Loucy (cell line): ENCODE measurements at regions not wholly inside any gene's neighbourhood (a gene's known extent, or its start where the extent isn't known, plus 50 kb on each side); places are given as distances from the start of the nearest gene placed in this dataset.

Experiments
- H2AFZ ChIP-seq: fragments of 200-600 bp; sonication (generic); 2 replicates; pipeline ENCODE4 v1.6.0; 2016; ENCODE audit warnings: antibody characterized with exemption, mild to moderate bottlenecking, low read length, moderate library complexity
- H3F3A ChIP-seq: fragments of 200-600 bp; 2 replicates; pipeline ENCODE4 v1.6.0; 2016; ENCODE audit warnings: antibody characterized with exemption, low read depth, mild to moderate bottlenecking
- H3K27me3 ChIP-seq: fragments of 200-600 bp; sonication (generic); 2 replicates; pipeline ENCODE4 v1.6.1; 2014; ENCODE audit warnings: low read length, mild to moderate bottlenecking; ENCODE audit not compliant: insufficient read depth, poor library complexity, severe bottlenecking
- H3K36me3 ChIP-seq: fragments of 200-600 bp; sonication (generic); 2 replicates; pipeline ENCODE4 v1.6.1; 2016; ENCODE audit warnings: low read length; ENCODE audit not compliant: insufficient read depth
- H3K4me1 ChIP-seq: fragments of 200-600 bp; sonication (generic); 2 replicates; pipeline ENCODE4 v1.5.1; 2014; ENCODE audit warnings: low read length, mild to moderate bottlenecking; ENCODE audit not compliant: insufficient read depth, poor library complexity, severe bottlenecking
- H3K4me2 ChIP-seq: fragments of 200-600 bp; sonication (generic); 2 replicates; pipeline ENCODE4 v1.6.0; 2014; ENCODE audit warnings: antibody characterized with exemption, low read length, low read depth, mild to moderate bottlenecking; ENCODE audit not compliant: poor library complexity, severe bottlenecking
- H3K4me3 ChIP-seq: fragments of 200-600 bp; sonication (generic); 2 replicates; pipeline ENCODE4 v1.5.1; 2014; ENCODE audit warnings: low read length, mild to moderate bottlenecking, mixed read lengths; ENCODE audit not compliant: poor library complexity, severe bottlenecking
- H3K79me2 ChIP-seq: fragments of 200-600 bp; sonication (generic); 2 replicates; pipeline ENCODE4 v1.6.1; 2014; ENCODE audit warnings: low read length; ENCODE audit not compliant: insufficient read depth
- H3K9ac ChIP-seq: fragments of 200-600 bp; sonication (generic); 2 replicates; pipeline ENCODE4 v1.6.0; 2014; ENCODE audit warnings: mild to moderate bottlenecking, low read depth, low read length, moderate library complexity; ENCODE audit not compliant: poor library complexity, severe bottlenecking
- H3K9me2 ChIP-seq: fragments of 200-600 bp; sonication (generic); replicated peaks from 2 replicates; pipeline ENCODE4 v1.6.1; 2016; ENCODE audit warnings: low read depth, low read length, mixed read lengths
- H3K9me3 ChIP-seq: fragments of 200-600 bp; sonication (generic); 2 replicates; pipeline ENCODE4 v1.6.1; 2014; ENCODE audit warnings: mild to moderate bottlenecking, antibody characterized with exemption, low read length, low read depth; ENCODE audit not compliant: insufficient read depth
- H4K20me1 ChIP-seq: fragments of 200-600 bp; sonication (generic); 2 replicates; pipeline ENCODE4 v1.6.0; 2014; ENCODE audit warnings: antibody characterized with exemption, low read length, mild to moderate bottlenecking; ENCODE audit not compliant: insufficient read depth, poor library complexity, severe bottlenecking
- CTCF ChIP-seq: fragments of 200-600 bp; sonication (generic); conservative IDR thresholded peaks from 2 replicates; pipeline ENCODE4 v1.5.1; 2014; ENCODE audit warnings: mild to moderate bottlenecking, antibody characterized with exemption, low read length
- EZH2phosphoT487 ChIP-seq: fragments of 200-600 bp; IDR thresholded peaks from 2 replicates; pipeline ENCODE4 v1.6.1; 2018; ENCODE audit warnings: antibody characterized with exemption, mild to moderate bottlenecking, moderate library complexity, borderline replicate concordance

GRCh38 chr12:58596381-58596780 lies 323.9 kb downstream of the LRIG3 start:
- Histone ChIP-seq H3K36me3 (no peaks in the 10 kb centered on the region), H2AFZ (no peak overlapping the region), H3K9me2 (no peaks in the 10 kb centered on the region), H3K4me3 (no peak overlapping the region), H3K4me1 (no peaks in the 10 kb centered on the region), H3K27me3 (no peaks in the 10 kb centered on the region), H3K9ac (no peak overlapping the region), H3F3A (no peaks in the 10 kb centered on the region), H4K20me1 (no peaks in the 10 kb centered on the region), H3K79me2 (no peaks in the 10 kb centered on the region), H3K4me2 (no peak overlapping the region), H3K9me3 (no peaks in the 10 kb centered on the region)
- TF ChIP-seq EZH2phosphoT487 (no peak), CTCF (no peak)

DNA sequence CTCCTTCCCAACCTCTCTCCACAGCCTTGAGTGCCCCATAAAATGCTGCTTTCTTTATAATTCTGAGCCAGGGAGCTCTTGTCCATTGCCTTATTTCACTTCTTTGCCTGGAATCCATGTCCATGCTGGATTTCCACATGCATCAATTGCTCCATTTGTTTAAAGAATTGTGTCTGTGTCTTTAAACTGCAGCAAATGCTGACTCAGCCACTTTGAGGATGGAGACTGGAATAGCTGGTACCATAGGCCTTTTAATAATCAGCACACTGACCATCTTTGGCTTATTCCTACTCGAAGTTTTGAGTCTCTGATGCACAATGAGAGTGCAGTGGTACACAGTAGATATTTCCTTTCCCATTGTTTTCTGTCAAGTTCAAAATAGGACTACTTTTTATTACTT lies 318.8 kb downstream of the LRIG3 start:
- Histone ChIP-seq H3K9ac (no peak overlapping the region), H2AFZ (no peak overlapping the region), H3K9me3 (no peaks in the 10 kb centered on the region), H3F3A (no peaks in the 10 kb centered on the region), H3K4me1 (no peaks in the 10 kb centered on the region), H3K9me2 (no peaks in the 10 kb centered on the region), H3K27me3 (no peaks in the 10 kb centered on the region), H3K4me2 (no peak overlapping the region), H3K4me3 (no peak overlapping the region), H3K79me2 (no peaks in the 10 kb centered on the region), H4K20me1 (no peaks in the 10 kb centered on the region), H3K36me3 (no peaks in the 10 kb centered on the region)
- no peak for TF ChIP-seq EZH2phosphoT487
- TF ChIP-seq CTCF: no peak

DNA sequence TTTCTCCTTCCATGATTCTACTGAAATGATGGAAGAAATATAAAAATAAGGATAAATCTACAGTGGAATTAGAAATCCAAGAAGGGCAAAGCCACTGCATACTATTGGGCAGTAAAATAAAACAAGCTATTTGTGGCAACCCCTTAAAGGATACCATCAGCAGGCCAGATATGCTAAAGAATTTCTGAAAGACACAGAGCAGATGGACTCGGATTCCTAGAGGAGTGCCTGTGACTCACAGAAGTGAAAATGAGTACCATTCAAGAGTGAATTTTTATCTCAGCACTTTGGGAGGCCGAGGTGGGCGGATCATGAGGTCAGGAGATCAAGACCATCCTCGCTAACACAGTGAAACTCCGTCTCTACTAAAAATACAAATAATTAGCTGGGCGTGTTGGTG lies 318.1 kb downstream of the LRIG3 start:
- H4K20me1 ChIP-seq: no peaks in the 10 kb centered on the region
- no peak overlapping the region for H3K4me2 ChIP-seq
- no peaks in the 10 kb centered on the region for H3F3A ChIP-seq
- H3K27me3 ChIP-seq: no peaks in the 10 kb centered on the region
- no peaks in the 10 kb centered on the region for H3K4me1 ChIP-seq
- no peaks in the 10 kb centered on the region for H3K9me3 ChIP-seq
- H3K36me3 ChIP-seq: no peaks in the 10 kb centered on the region
- no peak overlapping the region for H2AFZ ChIP-seq
- H3K4me3 ChIP-seq: no peak overlapping the region
- H3K9me2 ChIP-seq: no peaks in the 10 kb centered on the region
- H3K9ac ChIP-seq: no peak overlapping the region
- no peaks in the 10 kb centered on the region for H3K79me2 ChIP-seq
- no peak for TF ChIP-seq CTCF
- no peak for TF ChIP-seq EZH2phosphoT487
